ENCODE measurements at regions not wholly inside any gene's neighbourhood (a gene's known extent, or its start where the extent isn't known, plus 50 kb on each side); places are given as distances from the start of the nearest gene placed in this dataset.

- no peak for DNase-seq (ENCODE audit: low spot score in 2 of 2, unreplicated experiment in 2 of 2)
- Mint-ChIP-seq H3K4me3 (no peak overlapping the region), H3K36me3 (no peaks in the 10 kb centered on the region), H3K27ac (no peak overlapping the region), H3K27me3 (ENCODE audit: low read depth) (peaks cover 10% of the 10 kb centered on the region), H3K9me3 (no peaks in the 10 kb centered on the region), H3K4me1 (no peaks in the 10 kb centered on the region)
- TF ChIP-seq CTCF (IDR thresholded peaks at IDR 0.05; ENCODE audit: unreplicated experiment) = no peak
Measured at GRCh38 chr19:34057155-34057554, 115.1 kb upstream of the LSM14A start.

- no peak for TF ChIP-seq CTCF (IDR thresholded peaks at IDR 0.05; ENCODE audit: unreplicated experiment)
- Mint-ChIP-seq H3K27me3 (ENCODE audit: low read depth) (peaks cover 8% of the 10 kb centered on the region), H3K9me3 (no peaks in the 10 kb centered on the region), H3K36me3 (no peaks in the 10 kb centered on the region), H3K4me3 (no peak overlapping the region), H3K27ac (no peak overlapping the region), H3K4me1 (no peaks in the 10 kb centered on the region)
- DNase-seq (ENCODE audit: low spot score in 2 of 2, unreplicated experiment in 2 of 2) = no peak
Measured at GRCh38 chr19:34066007-34066643, 106.2 kb upstream of the LSM14A start.

- Mint-ChIP-seq H3K36me3 (no peaks in the 10 kb centered on the region), H3K27ac (no peak overlapping the region), H3K4me3 (no peak overlapping the region), H3K9me3 (no peaks in the 10 kb centered on the region), H3K4me1 (no peaks in the 10 kb centered on the region), H3K27me3 (ENCODE audit: low read depth) (peaks cover 11% of the 10 kb centered on the region)
- DNase-seq (ENCODE audit: low spot score in 2 of 2, unreplicated experiment in 2 of 2) = no peak
- TF ChIP-seq CTCF (IDR thresholded peaks at IDR 0.05; ENCODE audit: unreplicated experiment) = no peak
Measured at GRCh38 chr19:34067861-34068271, 104.4 kb upstream of the LSM14A start.

- Mint-ChIP-seq H3K36me3 (no peaks in the 10 kb centered on the region), H3K27ac (no peak overlapping the region), H3K9me3 (no peaks in the 10 kb centered on the region), H3K4me3 (no peak overlapping the region), H3K27me3 (ENCODE audit: low read depth) (peaks cover 7% of the 10 kb centered on the region), H3K4me1 (no peaks in the 10 kb centered on the region)
- no peak for DNase-seq (ENCODE audit: low spot score in 2 of 2, unreplicated experiment in 2 of 2)
- no peak for TF ChIP-seq CTCF (IDR thresholded peaks at IDR 0.05; ENCODE audit: unreplicated experiment)
Measured at GRCh38 chr19:34075661-34076091, 96.6 kb upstream of the LSM14A start.

GRCh38 chr19:34082289-34083077 lies 89.8 kb upstream of the LSM14A start:
- Mint-ChIP-seq H3K4me1 (peaks cover 12% of the 10 kb centered on the region), H3K27ac (peak overlapping the region; percentile 55), H3K9me3 (peaks cover 6% of the 10 kb centered on the region), H3K27me3 (ENCODE audit: low read depth) (no peaks in the 10 kb centered on the region), H3K36me3 (no peaks in the 10 kb centered on the region), H3K4me3 (no peak overlapping the region)
- TF ChIP-seq CTCF (IDR thresholded peaks at IDR 0.05; ENCODE audit: unreplicated experiment) = no peak
- no peak for DNase-seq (ENCODE audit: low spot score in 2 of 2, unreplicated experiment in 2 of 2)
